PC-3 (cell line): ENCODE measurements at regions not wholly inside any gene's neighbourhood (a gene's known extent, or its start where the extent isn't known, plus 50 kb on each side); places are given as distances from the start of the nearest gene placed in this dataset.

ENCODE experiments used
- CTCF ChIP-seq: fragments of 300-600 bp; sonication (generic); conservative IDR thresholded peaks from 2 replicates; pipeline ENCODE4 v1.5.1; 2017; ENCODE audit warnings: antibody characterized with exemption, low read depth, mild to moderate bottlenecking, low read length
- EZH2 ChIP-seq: fragments of 300-600 bp; sonication (generic); IDR thresholded peaks from one replicate; pipeline ENCODE4 v1.6.1; 2017; ENCODE audit warnings: antibody characterized with exemption, mild to moderate bottlenecking, low read length; ENCODE audit not compliant: unreplicated experiment
- EZH2phosphoT487 ChIP-seq: fragments of 300-600 bp; sonication (generic); IDR thresholded peaks from 2 replicates; pipeline ENCODE4 v1.6.1; 2018; ENCODE audit warnings: mild to moderate bottlenecking, antibody characterized with exemption, low read length, borderline replicate concordance

GRCh38 chr2:121855510-121855909, 100.1 kb downstream of the TSN start:
- TF ChIP-seq CTCF = no peak
- TF ChIP-seq EZH2 = no peak
- TF ChIP-seq EZH2phosphoT487 = no peak
